GM12878 (cell line): ENCODE measurements at regions not wholly inside any gene's neighbourhood (a gene's known extent, or its start where the extent isn't known, plus 50 kb on each side); places are given as distances from the start of the nearest gene placed in this dataset.

Experiments used
- BCLAF1 ChIP-seq: fragments of 450-650 bp; IDR thresholded peaks from 2 replicates; pipeline ENCODE4 v1.6.1; 2017; ENCODE audit warnings: antibody characterized with exemption, mild to moderate bottlenecking, moderate library complexity
- BMI1 ChIP-seq: fragments of 450-650 bp; IDR thresholded peaks from 2 replicates; pipeline ENCODE4 v1.6.1; 2016; ENCODE audit warnings: mild to moderate bottlenecking, moderate library complexity, borderline replicate concordance
- E4F1 ChIP-seq: fragments of 450-650 bp; IDR thresholded peaks from 2 replicates; pipeline ENCODE4 v1.6.1; 2018; ENCODE audit warnings: borderline replicate concordance, mild to moderate bottlenecking; ENCODE audit not compliant: partially characterized antibody
- LARP7 ChIP-seq: fragments of 450-650 bp; IDR thresholded peaks from 2 replicates; pipeline ENCODE4 v1.6.1; 2017; ENCODE audit warnings: mild to moderate bottlenecking
- RELA ChIP-seq: fragments of 450-650 bp; IDR thresholded peaks from 2 replicates; pipeline ENCODE4 v1.8.0; 2014; ENCODE audit warnings: borderline replicate concordance; ENCODE audit not compliant: partially characterized antibody
- RELB ChIP-seq: fragments of 450-650 bp; IDR thresholded peaks from 2 replicates; pipeline ENCODE4 v1.6.1; 2017; ENCODE audit warnings: low read depth, mild to moderate bottlenecking, moderate library complexity
- ZBTB40 ChIP-seq: fragments of 450-650 bp; IDR thresholded peaks from 2 replicates; pipeline ENCODE4 v1.6.1; 2016; ENCODE audit warnings: mild to moderate bottlenecking, moderate library complexity, borderline replicate concordance
- ZNF217 ChIP-seq: fragments of 450-650 bp; IDR thresholded peaks from 2 replicates; pipeline ENCODE4 v1.6.1; 2017; ENCODE audit warnings: antibody characterized with exemption, mild to moderate bottlenecking
- ZNF274 ChIP-seq: IDR thresholded peaks from one replicate; pipeline ENCODE4 v1.8.0; 2011; ENCODE audit not compliant: insufficient read length, insufficient read depth

GRCh38 chr10:2891073-2891769 is 176.1 kb upstream of the PFKP start (continued):
- TF ChIP-seq BCLAF1 (no peak), LARP7 (no peak), E4F1 (no peak), ZNF217 (no peak), RELA (no peak), BMI1 (no peak), ZNF274 (no peak), ZBTB40 (no peak), RELB (no peak)
